Fibroblast of the aortic adventitia (primary cell): ENCODE measurements at regions not wholly inside any gene's neighbourhood (a gene's known extent, or its start where the extent isn't known, plus 50 kb on each side); places are given as distances from the start of the nearest gene placed in this dataset.
"Not testable (repeated sequence)": the region's sequence is repeated elsewhere in the genome, so short reads cannot be mapped to it uniquely, and the experiment has no call there.

Experiments used
- DNase-seq: peaks from one replicate; pipeline ENCODE4 v3.0.0-alpha.2; 2010; ENCODE audit warnings: low read depth
- H3K4me3 ChIP-seq: 2 replicates; pipeline ENCODE4 v1.5.1; 2011; ENCODE audit warnings: low read depth, mild to moderate bottlenecking, control low read depth, low read length, moderate library complexity
- CTCF ChIP-seq: IDR thresholded peaks from 2 replicates; pipeline ENCODE4 v1.5.1; 2011; ENCODE audit warnings: mild to moderate bottlenecking, low read length, control low read depth, inconsistent platforms; ENCODE audit not compliant: insufficient read depth

DNA sequence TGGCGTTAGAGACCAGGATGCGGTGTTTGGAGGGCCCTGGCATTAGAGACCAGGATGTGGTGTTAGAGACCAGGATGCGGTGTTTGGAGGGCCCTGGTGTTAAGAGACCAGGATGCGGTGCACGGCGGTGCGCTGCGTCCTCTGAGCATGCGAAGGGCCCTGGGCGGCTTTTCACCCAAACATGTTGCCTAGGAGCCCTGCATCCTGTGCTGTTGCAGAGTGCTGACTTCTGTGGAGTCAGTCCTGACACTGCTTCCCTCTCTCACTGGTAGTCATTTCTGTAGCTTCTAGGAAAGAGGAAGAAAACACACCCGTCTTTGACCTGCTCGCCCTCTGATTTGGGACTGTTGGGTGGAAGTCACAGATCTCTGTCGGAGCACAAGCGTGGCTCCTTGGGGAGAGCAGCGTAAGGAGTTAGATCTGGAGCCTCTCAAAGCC lies 141.2 kb downstream of the LAT start:
- DNase-seq: no peak
- TF ChIP-seq CTCF: no peak
- H3K4me3 ChIP-seq: no peak overlapping the region

GRCh38 chr16:29124828-29125227 lies 140.0 kb downstream of the LAT start:
- DNase-seq: no peak
- no peak overlapping the region for H3K4me3 ChIP-seq
- no peak for TF ChIP-seq CTCF

GRCh38 chr16:29124162-29124561 lies 139.3 kb downstream of the LAT start:
- DNase-seq, H3K4me3 ChIP-seq: not testable (repeated sequence)

- DNase-seq, H3K4me3 ChIP-seq: not testable (repeated sequence)
Measured at GRCh38 chr16:29120680-29121079, 135.8 kb downstream of the LAT start.

DNA sequence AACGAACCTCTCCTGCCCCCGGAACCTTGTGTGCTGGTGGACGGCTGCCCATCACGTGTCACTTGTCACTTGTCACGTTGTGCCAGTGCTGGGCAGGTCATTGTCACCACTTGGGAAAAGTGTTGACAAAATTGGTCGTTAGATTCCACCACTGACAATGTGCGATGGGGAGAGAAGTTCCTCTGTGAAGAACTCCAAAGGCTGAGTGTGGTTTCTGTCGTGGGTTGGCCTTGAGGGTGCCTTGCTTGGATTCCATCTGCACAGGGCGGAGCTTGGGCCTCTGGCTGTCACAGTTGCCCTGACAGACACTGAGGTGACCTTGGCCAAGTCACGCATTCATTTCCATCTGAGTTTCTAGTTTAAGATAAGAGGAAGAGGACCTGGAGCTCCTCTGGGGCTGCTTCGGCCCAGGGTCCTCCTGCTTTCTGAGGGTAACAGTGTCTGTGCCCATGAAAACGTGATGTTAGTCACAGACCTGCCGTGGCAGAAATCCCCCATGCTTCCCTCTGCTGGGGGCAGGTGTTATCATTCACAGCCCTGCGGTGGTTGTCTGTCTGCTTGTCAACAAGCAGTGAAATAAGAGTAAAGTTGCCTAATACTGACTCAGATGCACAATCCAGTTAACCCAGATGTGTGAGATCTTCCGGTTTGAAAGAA lies 133.6 kb downstream of the LAT start:
- H3K4me3 ChIP-seq, DNase-seq: not testable (repeated sequence)

GRCh38 chr16:29117631-29118030 lies 132.8 kb downstream of the LAT start:
- TF ChIP-seq CTCF: no peak
- no peak overlapping the region for H3K4me3 ChIP-seq

DNA sequence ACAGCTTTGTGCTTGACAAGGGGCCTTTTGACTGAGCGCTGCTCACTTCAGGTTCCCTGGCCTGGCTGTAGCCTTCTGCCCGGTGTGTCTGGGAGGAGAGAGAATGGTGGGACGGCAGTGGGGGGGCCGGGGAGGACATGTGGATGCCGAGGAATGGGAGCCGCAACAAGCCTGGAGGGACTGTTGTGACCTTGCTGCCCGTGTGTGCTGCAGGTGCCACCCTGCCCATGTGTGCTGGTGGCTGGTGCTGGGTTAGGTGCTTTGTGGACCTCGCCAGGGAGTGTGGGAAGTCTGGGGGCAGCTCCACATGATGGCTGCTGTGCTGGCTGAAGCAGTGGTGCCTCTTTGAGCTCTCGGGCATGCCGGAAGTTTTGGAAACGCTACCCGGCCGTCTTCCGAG lies 132.1 kb downstream of the LAT start:
- no peak overlapping the region for H3K4me3 ChIP-seq
- no peak for DNase-seq
- TF ChIP-seq CTCF: no peak

More at GRCh38 chr16:29117631-29118030, 132.8 kb downstream of the LAT start:
- DNase-seq: no peak

- DNase-seq, H3K4me3 ChIP-seq: not testable (repeated sequence)
Measured at GRCh38 chr16:29116207-29116606, 131.4 kb downstream of the LAT start.

DNA sequence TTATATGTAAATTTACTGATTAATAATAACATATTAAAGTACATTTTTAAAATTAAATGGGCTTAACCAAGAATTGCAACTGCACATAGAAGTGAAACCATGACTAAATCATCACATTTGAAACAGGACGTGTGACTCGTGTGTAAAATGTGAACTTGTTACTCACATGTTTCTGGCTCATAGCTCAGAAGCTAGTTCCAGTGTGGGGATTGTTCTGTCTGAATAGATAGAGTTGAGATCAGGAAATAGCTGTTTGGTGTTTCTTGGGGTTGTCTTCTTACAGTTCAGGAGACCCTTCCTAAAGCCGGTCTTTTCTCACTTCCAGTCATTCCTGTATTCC lies 130.9 kb downstream of the LAT start:
- DNase-seq: peak; percentile 64
- not testable (repeated sequence) for H3K4me3 ChIP-seq
